GM21390 (cell line): ENCODE measurements at regions not wholly inside any gene's neighbourhood (a gene's known extent, or its start where the extent isn't known, plus 50 kb on each side); places are given as distances from the start of the nearest gene placed in this dataset.
A peak's percentile ranks its signal among the peaks of the same experiment; 100 is the strongest.

ENCODE experiments used
- ATAC-seq: cut with Tn5 transposase; IDR thresholded peaks from one replicate; pipeline ENCODE4 v1.9.1; 2021; ENCODE audit not compliant: unreplicated experiment

DNA sequence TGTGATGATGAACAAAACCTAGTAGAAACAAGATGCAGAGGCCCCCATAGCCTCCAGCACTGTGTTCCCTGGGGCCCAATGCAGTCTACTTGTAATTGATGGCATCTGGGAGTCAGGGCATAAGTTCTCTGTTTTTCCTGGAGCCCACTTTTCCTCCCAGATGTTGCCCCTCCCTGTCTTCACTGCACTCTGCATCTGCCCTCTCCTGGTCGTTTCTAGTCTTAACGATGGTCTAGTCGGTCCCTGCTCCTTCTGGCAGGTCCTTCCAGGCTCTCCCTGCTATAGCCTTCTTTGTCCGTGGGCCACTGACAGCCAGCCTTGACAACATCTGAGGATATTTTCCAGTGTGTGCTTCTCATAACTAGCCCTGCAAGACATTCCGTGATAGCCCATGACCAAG is 208.3 kb downstream of the GXYLT1 start:
- no peak for ATAC-seq

DNA sequence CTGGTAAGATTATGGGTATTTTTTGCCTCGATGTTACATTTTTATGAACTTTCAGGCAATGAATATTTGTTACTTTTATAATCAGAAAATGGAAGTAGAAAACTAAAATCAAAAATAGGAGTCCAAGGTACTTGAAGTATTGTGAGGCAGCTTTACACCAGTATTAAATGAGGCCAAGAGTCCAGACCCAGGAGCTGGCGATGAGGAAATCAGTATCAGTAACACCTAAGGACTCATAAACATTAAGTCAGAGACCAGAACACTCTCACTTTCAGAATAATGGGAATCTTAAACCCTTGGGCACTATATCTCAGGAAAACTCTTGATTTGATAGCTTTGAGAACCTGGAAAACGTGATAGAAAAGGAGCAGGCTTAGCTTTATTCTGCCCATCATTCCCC is 208.8 kb downstream of the GXYLT1 start:
- ATAC-seq, result no peak

DNA sequence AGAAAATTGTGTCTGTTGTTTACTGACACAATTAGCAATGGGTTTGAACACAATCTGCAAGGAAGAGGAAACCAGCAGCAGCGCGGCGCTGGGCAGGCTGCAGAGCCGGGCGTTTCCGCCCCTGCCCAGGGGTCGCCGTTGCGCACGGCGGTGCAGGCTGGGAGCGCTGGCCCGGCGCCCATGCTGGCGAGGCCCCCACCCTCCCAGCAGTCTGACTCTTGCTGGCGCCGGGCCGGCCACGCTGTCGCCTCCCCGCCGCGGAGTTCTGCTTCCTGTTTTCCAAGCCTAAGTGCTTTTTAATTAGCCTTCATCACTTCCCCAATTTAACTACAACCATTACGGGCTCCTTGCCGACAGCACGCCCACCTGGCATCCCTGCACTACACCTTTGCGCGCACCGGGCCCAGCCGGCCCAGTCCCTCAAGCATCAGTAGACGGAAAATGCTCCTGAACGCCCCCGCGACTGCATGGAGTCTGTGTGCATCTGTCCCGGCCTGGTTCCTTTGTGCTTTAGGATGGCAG is 212.1 kb downstream of the GXYLT1 start:
- peak; percentile 59 for ATAC-seq

DNA sequence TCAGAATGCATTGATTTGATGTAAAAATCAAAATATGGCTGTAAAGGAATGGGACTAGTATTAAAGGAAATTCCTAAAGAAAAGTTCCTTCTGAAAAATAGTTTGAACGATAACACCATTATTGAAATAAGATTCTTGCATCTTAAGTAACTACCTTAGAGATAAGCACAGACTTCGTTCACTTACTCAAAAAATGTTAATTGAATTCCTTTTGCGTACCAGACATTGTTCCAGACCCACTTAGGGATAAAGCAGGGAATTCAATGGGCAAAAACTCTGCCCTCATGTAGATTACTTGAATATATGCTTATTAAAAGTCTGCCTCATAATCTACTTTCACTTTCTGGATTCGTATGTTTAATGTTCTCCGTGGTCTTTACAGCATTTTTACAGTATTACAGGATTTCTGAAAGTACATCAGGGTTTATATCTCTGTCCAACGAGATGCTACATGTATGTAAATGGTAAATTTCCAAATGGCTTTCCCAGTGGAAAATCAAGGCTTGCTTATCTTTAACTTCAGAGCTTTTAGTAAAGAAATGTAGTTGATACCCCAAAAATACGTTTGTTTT is 213.7 kb downstream of the GXYLT1 start:
- ATAC-seq, result no peak

DNA sequence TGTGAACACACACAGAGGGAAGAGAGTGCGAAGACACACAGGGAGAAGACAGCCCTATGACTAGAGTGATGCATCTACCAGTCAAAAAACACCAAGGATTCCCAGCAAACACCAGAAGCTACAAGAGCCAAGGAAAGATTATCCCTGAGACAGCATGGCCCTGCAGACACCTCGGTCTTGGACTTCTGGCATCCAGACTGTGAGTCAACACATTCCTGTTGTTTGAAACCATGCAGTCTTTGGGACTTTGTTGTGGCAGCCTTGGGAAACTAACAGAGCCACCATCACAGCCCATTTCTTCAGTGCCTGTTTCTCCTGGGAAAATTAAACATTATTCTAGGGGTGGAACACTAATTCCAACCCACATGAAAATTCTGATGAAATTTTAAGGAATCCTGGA is 220.6 kb downstream of the GXYLT1 start:
- no peak for ATAC-seq

DNA sequence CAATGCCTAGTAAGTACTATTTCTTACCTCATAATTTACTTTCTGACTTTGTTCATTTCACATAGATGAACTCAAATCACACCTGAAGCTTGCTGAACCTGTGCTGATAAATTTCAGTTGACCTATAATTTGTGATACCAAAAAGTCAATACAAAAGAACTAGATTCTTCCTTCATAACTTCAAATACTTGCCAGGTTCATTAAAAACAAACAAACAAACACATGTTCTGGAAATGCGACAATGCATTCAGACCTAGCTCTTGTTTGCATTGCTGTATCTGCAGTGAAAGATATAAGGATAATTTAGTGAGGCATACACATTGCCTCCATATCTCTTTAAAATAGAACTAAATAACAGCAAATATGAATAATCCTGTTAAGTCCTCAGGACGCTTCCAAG is 221.3 kb downstream of the GXYLT1 start:
- no peak for ATAC-seq

DNA sequence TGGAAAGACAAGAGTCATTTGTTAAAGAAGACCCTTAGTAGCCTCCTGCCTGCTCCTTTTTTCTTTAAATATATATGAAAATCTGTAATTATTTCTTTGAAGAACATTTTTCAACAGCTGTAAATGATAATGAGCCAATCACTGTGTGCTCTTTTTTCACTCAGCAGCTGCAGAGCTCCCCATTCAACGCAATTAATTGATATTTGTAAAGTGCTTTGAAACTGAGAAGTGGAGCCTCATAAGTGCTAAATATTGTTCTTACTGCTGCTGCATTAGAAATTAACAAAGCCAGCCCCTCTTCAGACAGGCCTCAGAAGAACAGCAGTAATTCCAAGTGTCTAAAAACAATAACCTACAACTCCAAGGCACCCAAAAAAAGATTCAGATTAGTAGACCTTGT is 224.3 kb downstream of the GXYLT1 start:
- ATAC-seq, result no peak

DNA sequence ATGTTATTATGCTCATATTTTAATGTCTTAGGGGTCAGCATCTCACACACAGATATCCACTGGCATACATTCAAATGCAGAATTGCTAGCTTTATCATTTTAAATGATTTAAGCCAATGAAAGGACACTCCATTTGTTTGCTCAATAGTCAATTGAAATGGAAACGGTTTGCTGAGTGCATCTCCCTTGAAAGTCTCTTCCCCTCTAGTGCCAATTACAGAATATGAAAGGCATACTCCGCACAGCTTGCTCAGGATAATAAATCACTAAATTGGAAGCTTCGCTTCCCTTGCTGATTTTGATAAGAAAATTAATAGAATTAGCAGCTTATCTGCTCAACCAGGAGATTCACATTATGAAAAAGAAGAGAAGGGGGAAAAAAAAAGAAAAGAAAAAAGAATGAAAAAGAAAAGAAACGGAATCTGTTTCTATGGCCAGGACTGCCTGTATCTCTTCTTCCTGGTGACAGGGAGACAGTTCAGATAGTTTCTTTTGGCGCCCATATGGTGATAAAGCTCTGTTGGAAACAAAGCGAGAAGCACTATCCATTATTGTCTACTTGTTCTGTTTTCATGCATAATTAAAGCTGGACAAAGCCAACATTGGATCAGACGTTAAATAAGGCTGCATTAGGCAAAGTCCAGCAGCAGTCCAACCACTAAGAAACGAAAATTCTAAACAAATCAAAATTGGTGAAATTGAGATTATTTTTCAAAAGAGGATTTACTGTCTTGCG is 225.0 kb downstream of the GXYLT1 start:
- ATAC-seq, result no peak

DNA sequence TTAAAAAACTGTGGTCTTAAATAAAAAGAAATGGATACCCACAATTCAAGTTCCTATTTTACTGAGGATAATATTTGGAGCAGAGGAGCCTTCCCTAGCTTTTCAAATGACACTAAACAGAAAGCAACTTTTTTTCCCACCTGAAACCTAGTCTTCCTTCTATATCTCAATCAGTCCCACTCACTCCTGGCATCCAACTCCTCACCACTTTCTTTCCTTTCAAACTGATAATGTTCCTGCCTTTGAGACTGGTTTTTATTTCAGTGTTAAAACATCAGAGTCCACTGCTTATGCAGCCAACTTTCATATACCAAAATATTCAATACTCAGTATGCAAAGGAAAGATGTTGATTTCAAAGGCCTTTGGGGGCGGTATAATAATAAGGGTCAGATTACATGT is 225.6 kb downstream of the GXYLT1 start:
- ATAC-seq, result no peak

DNA sequence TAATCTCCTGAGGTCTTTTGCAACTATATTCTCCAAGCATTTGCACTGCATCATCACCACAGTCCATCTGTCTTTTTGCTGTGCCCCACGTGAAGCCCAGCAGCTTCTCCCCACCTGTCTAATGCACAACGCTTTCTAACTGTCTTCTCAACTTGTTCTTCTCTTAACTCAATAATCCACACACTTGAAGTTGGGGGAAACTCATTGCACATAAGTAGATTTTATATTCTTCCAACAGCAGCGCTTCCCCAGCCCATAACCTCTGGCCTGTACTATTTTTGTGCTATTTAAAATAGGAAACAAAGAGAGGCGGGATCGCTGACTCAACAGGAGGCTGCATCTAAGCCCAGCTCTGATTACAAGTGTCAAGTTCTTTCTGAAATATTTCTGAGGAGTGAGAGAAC is 226.7 kb downstream of the GXYLT1 start:
- ATAC-seq, result no peak

DNA sequence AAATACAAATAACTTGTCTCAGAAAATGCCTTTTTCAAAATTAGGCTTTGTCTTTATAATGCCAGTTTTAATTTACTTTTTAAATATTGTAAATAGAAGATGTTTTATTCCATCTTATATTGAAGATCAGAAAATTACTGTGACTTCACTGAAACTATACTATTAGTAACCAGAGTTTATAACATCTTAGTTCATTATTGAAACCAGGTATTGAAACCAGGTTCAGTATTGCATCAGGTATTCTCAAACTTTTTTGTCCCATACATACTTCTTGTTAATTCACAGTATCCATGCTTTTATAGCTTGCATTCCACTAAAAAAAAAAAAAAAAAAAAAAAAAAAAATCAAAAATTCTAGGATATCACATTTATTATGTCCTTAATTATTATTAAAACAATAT is 227.5 kb downstream of the GXYLT1 start:
- no peak for ATAC-seq

DNA sequence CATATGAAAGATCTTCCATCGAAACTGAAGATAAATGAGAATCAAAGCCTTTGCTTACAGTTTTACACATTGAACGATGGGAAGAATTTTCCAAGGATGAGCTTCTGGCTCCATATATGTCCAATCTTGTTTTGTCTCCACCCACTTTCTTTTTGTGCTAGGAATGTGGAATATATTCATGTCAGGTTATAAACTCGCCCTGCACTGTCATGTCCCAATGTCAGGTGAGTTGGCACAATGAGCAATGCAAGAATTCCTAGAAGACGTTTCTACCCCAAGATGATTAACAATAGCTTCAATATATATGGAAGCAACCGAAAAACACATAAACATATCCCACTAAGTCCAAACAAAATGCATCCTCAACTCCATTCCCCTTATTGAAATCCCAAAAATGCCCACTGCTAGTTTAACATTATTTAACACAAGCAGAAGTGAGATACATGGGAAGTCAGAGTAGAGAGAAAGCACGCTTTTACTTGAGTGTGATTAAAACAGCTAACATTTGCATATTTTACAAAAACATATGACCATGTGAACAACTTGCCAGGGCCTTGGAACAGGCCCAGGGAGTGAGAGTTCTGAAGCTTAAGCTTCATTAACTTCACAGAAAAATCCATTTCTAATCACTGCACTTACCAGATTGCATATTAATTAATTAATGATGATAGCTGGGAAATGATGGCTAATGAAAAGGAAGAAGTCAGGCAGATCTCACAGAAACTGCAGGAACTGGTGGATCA is 233.9 kb downstream of the GXYLT1 start:
- ATAC-seq, result no peak

DNA sequence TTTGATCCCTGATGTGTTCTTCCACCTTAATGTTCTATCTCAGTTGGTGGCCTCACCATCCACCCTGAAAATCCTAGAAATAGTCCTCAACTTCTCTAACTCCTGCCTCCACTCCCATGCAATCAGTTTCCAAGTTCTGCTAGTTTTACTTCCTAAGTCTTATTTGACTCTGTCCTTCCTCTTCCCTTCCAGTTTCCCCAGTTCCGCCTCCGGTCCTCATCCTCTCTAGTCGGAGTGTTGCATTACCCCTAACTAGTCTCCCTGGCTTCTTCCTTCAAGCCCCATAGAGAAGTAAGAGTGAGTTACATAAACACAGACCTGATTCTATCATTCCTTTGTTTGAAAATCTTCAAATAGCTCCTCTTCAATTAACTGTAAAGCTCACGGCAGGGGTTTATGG is 236.5 kb downstream of the GXYLT1 start:
- ATAC-seq, result no peak

DNA sequence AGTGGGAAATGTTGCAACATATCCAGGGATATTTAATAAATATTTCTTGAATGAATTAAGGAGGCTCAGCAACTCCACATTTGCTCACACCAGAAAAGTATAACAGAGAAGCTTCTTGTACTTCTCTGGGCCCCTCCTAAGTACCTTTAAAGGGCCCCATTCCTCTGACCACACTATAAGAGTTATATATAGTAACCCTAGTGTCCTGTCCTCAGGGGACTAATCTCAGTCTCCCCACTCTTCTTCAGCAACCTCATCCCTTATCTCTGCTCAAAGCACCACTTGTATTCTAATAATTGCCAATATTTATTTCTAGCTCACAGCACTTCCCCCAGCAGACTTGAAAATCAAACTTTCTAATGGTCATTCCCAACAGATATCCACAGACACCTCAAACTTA is 237.1 kb downstream of the GXYLT1 start:
- no peak for ATAC-seq

DNA sequence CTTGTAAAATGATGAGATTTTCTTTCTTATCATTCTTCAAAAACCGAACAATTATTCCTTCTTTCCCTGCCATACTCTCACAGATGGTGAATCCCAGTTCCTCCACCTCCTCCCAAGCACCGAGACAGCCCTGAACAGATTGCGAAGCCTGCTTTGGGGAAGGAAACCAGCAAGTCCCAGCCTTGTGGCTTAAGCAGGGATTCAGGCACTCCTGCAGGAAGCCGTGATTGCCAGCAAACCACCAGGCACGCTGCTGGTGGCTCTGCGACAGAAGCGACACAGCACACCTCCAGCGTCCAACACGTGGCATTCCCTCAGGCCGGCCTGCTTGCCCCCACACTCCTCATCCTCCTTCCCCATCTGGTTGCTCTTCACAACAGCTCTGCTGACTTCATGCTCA is 237.7 kb downstream of the GXYLT1 start:
- ATAC-seq, result no peak

DNA sequence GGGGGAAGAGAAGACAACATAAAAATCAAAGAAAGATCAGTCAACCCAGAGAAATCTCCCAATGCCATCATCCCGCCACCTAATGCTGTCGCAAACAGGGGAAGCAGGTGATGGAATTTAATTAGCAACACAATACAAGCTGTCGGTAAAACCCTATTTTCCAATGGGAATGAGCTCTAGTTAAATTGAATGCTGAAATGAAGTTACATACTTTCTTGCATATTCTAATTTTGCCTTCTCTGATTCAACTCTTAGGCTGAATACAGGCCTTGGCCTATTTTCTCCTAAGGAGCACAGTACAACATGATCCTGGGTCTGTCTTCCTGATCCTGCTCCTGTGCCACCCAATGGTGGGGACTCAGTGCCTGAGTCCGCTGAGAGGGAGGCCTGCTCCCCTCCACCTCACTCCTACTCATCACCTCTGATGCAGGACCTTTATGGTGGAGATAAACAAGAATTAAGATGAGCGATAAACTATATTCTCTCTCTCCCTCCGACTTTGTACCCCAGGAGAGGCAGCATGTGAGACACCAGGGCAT is 238.8 kb downstream of the GXYLT1 start:
- no peak for ATAC-seq

DNA sequence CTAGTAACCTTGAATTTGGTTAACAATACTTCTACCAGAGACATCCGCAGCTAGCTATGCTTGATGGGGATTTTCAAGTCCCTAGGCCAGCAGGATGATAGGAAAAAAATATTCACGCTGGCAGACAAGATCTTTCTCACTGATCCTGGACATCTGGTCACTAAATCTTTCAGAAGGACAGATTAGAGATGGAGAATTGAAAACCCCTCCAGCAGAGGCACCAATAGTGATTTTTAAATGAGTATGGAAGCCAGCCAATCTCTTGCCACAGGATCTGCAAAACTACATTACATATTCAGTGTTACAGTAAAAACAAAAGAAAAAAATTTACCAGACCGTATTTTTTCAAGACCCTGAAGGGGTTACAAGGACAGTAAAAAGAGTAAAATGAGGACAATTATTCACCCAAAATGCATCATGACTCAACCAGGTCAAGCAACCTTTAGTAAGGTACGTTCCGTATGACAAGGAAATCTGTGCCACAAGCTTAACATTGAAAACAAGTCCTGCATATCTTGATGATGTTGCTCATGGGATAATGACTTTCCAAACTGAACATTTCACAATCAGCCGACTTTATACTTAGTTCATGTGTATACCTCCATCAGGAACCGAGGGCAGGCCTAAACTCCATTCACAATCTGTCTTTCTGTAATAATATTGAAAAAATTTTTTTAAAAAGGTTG is 239.5 kb downstream of the GXYLT1 start:
- ATAC-seq, result no peak

DNA sequence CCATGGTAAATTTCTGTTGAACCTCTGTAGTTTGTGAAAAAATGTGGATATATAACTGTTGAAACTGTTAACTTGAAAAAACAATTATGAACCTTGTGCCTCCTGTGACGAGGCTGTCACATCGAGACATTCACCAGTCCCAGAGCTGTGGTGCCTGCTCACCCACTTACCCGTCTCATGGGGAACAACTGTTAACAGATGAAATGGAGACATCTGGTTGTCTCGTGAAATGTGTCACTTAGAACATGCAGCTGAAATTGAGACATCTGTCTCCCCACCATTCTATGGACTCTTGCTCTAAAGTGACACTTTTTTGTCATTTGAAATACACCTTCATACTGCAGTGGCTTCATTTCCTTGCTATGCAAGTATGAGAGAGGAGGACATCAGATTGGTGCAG is 240.6 kb downstream of the GXYLT1 start:
- ATAC-seq, result no peak

DNA sequence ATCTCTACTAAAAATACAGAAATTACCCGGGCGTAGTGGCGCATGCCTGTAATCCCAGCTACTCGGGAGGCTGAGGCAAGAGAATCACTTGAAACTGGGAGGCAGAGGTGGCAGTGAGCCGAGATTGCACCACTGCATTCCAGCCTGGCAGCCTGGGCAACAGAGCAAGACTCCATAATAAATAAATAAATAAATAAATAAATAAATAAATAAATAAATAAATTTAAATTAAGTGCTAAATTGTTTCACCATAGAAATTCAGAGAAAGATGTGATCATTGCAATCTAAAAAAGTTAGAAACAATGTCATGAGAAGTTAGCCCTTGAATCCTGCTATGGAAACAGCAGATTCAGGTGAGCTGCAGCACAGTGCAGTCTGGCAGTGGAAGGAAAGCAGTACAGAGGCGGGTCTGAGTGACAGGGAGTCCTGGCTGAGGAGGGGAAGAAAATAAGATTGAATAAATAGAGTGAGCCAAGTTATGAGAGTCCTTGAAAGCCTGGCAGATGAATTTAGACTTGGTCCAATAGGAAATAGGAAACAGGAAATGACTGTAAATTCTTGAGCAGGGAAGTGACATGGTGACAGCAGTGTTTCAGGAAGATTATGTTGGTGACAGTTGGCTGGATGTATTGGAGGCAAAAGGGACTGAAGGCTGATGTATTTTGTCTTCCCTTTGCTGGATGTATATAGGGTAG is 241.5 kb downstream of the GXYLT1 start:
- no peak for ATAC-seq

DNA sequence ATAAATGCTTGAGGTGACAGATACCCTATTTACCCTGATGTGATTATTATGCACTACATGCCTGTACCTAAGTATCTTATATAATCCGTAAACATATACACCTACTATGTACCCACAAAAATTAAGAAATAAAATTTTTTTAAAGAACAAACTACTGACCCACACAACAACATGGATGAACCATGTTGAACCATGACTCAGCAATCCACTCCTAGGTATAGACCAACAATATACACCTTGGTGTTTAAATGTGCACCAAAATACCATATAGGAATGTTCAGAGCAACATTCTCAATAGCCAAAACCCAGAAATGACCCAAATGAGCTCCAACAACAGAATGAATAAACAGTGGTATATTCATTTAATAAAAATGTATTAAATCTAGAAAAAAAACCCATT is 245.1 kb downstream of the GXYLT1 start:
- no peak for ATAC-seq

DNA sequence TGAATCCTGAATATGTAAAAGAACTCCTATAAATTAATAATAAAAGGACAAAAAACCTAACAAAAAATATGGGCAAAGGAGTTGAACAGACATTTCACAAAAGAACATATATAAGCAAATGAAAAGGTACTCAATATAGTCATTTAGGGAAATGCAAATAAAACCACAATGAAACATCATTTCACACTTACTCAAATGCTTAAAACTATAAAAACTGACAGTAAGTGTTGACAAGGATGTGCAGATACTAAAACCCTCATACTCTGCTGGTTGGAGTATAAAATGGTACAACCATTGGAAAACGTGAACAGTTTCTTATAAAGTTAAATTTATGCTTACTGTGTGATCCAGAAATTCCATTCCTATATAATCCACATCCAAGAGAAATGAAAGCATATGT is 247.1 kb downstream of the GXYLT1 start:
- no peak for ATAC-seq
